ENCODE measurements at regions not wholly inside any gene's neighbourhood (a gene's known extent, or its start where the extent isn't known, plus 50 kb on each side); places are given as distances from the start of the nearest gene placed in this dataset.

DNA sequence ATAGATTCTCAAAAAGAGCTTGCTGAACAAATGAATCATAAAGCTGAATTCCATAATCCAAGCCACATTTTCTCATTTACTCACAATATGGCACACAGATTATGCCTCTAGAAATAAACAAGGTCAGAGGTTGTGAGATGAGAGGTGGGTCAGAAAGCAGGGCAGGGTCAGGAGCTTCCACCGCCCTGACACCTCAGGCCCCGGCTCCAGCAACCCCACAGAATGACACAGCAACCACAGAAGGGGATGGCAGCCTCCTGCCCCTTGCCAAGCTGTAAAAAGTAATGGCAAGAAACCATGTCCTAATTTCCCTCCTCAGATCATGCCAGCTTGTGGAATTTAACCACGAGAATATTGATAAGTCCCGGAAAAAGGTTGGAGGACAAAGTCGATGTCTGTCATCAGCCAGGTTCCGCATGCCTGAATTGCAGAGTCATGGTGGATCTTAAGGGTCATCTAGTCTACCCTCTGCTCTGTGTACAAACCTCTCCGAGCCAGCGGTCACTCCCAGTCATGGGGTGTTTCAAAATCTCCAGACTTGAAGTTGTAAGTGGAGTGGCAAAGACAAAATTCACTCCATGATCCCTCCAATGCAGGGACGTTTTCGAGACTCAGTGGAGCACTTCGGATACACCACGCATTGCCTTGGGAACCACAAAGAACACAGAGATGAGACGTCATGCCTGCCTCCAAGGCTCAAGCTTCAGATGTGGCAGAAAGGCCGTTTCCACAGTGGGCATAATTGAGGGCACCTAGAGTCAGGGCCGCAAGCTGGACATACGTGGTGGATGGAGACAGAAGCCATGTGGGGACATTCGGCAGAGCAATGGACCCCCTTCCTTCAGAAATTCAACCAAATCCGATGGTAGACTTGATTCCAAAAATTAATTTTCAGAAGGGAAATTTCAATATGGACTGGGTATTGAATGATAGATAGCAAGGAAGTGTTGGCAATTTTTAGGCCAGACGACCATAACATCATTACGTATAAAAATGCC lies 254.0 kb downstream of the TOMM20 start:
- TF ChIP-seq, protein P1, sequence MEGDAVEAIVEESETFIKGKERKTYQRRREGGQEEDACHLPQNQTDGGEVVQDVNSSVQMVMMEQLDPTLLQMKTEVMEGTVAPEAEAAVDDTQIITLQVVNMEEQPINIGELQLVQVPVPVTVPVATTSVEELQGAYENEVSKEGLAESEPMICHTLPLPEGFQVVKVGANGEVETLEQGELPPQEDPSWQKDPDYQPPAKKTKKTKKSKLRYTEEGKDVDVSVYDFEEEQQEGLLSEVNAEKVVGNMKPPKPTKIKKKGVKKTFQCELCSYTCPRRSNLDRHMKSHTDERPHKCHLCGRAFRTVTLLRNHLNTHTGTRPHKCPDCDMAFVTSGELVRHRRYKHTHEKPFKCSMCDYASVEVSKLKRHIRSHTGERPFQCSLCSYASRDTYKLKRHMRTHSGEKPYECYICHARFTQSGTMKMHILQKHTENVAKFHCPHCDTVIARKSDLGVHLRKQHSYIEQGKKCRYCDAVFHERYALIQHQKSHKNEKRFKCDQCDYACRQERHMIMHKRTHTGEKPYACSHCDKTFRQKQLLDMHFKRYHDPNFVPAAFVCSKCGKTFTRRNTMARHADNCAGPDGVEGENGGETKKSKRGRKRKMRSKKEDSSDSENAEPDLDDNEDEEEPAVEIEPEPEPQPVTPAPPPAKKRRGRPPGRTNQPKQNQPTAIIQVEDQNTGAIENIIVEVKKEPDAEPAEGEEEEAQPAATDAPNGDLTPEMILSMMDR (IDR thresholded peaks at IDR 0.05; ENCODE audit: insufficient read depth, low read depth, low read length) = no peak
- no peak for TF ChIP-seq EZH2 (IDR thresholded peaks at IDR 0.05; ENCODE audit: insufficient read depth, low read length)

Data from astrocyte (in vitro differentiated cells and primary cell).